HCT116 (cell line): ENCODE measurements at regions not wholly inside any gene's neighbourhood (a gene's known extent, or its start where the extent isn't known, plus 50 kb on each side); places are given as distances from the start of the nearest gene placed in this dataset.

Source experiments
- ATAC-seq: fragments of 200-7000 bp; cut with Tn5 transposase; 2 replicates; pipeline ENCODE4 v1.9.1; 2020; ENCODE audit warnings: mild to moderate bottlenecking, moderate library complexity
- BruUV-seq: library from RNA; stranded (reverse); fragments of 400-500 nt; replicated peaks from 2 replicates; lab custom pipeline; 2021; lab: Mats Ljungman, UMichigan
- CTCF ChIA-PET: fragments of 300-600 bp; sonication (Branson Sonifier 250); formaldehyde crosslinking; loops from one replicate; lab custom pipeline; 2021; ENCODE audit warnings: antibody characterized with exemption; lab: Charles Lee
- POLR2A ChIA-PET: fragments of 300-600, 350-600 bp; sonication (Branson Sonifier 250); formaldehyde crosslinking; loops from one replicate; lab custom pipeline; 2021; ENCODE audit warnings: antibody characterized with exemption; lab: Charles Lee
- RAD21 ChIA-PET, 2 experiments: fragments of 300-600 bp; sonication (Branson Sonifier 250); formaldehyde crosslinking; loops; one replicate each; lab custom pipeline; 2023; ENCODE audit warnings: low total read pairs in 2 of 2; ENCODE audit not compliant: uncharacterized antibody in 2 of 2, unreplicated experiment in 2 of 2, low non-redundant PET in 1 of 2; lab: Charles Lee
- DNase-seq: peaks from one replicate; pipeline ENCODE4 v3.0.0-alpha.2; 2010; ENCODE audit warnings: low read depth, low spot score
- H2AFZ ChIP-seq: fragments of 200-600 bp; shearing (Covaris generic), sonication (generic); 2 replicates; pipeline ENCODE4 v1.6.1; 2017; ENCODE audit warnings: low read depth, mixed run types, mixed read lengths, antibody characterized with exemption, low read length; ENCODE audit not compliant: poor library complexity, severe bottlenecking
- H3K27ac ChIP-seq: 2 replicates; pipeline ENCODE4 v1.5.1; 2012; ENCODE audit warnings: low read depth, low read length
- H3K27me3 ChIP-seq: fragments of 200-600 bp; sonication (generic); 2 replicates; pipeline ENCODE4 v1.6.1; 2016; ENCODE audit warnings: mixed run types, low read length, mixed read lengths; ENCODE audit not compliant: insufficient read depth
- H3K36me3 ChIP-seq, 2 experiments: fragments of 200-500 bp in 1 of 2; fragments of 200-600 bp in 1 of 2; sonication (Bioruptor generic) in 1 of 2; sonication (generic) in 1 of 2; 2 replicates each; pipeline versions ENCODE4 v1.5.1 to v1.6.1; 2014 to 2016; ENCODE audit warnings: low read length in 2 of 2, inconsistent platforms in 1 of 2, mixed read lengths in 1 of 2, mixed run types in 1 of 2; ENCODE audit not compliant: insufficient read depth in 2 of 2, control insufficient read depth in 1 of 2
- H3K4me1 ChIP-seq, 2 experiments: fragments of 200-600 bp in 1 of 2; sonication (generic) in 1 of 2; 2 replicates each; pipeline versions ENCODE4 v1.5.1 to v1.6.1; 2012 to 2017; ENCODE audit warnings: low read length in 2 of 2, inconsistent platforms in 1 of 2, mild to moderate bottlenecking in 1 of 2, mixed read lengths in 1 of 2, mixed run types in 1 of 2, moderate library complexity in 1 of 2; ENCODE audit not compliant: insufficient read depth in 2 of 2, control insufficient read depth in 1 of 2
- H3K4me2 ChIP-seq: fragments of 200-600 bp; sonication (generic); 2 replicates; pipeline ENCODE4 v1.6.1; 2017; ENCODE audit warnings: mixed run types, low read length, mixed read lengths
- H3K4me3 ChIP-seq, 2 experiments: fragments of 200-600 bp in 1 of 2; sonication (generic) in 1 of 2; replicated peaks in 1 of 2; 2 replicates each; pipeline ENCODE4 v1.5.1; 2011 to 2016; ENCODE audit warnings: low read length in 2 of 2, control low read depth in 1 of 2, low read depth in 1 of 2, mild to moderate bottlenecking in 1 of 2, mixed read lengths in 1 of 2, mixed run types in 1 of 2
- H3K79me2 ChIP-seq: fragments of 200-600 bp; sonication (generic); 2 replicates; pipeline ENCODE4 v1.6.1; 2017; ENCODE audit warnings: mild to moderate bottlenecking, mixed run types, low read length, moderate library complexity, mixed read lengths; ENCODE audit not compliant: insufficient read depth
- H3K9ac ChIP-seq: fragments of 200-600 bp; sonication (generic); 2 replicates; pipeline ENCODE4 v1.6.1; 2016; ENCODE audit warnings: low read length, mixed read lengths
- H3K9me2 ChIP-seq: fragments of 200-600 bp; sonication (generic), shearing (Covaris generic); 2 replicates; pipeline ENCODE4 v1.6.1; 2017; ENCODE audit warnings: mixed run types, mild to moderate bottlenecking, moderate library complexity; ENCODE audit not compliant: insufficient read depth
- H3K9me3 ChIP-seq, 2 experiments: fragments of 200-500 bp in 1 of 2; fragments of 200-600 bp in 1 of 2; sonication (Bioruptor generic) in 1 of 2; sonication (generic) in 1 of 2; 2 replicates each; pipeline ENCODE4 v1.6.1; 2014 to 2017; ENCODE audit warnings: low read length in 2 of 2, mixed read lengths in 2 of 2, inconsistent platforms in 1 of 2, low read depth in 1 of 2, mild to moderate bottlenecking in 1 of 2, mixed run types in 1 of 2, moderate library complexity in 1 of 2; ENCODE audit not compliant: control insufficient read depth in 1 of 2, insufficient read depth in 1 of 2
- H4K20me1 ChIP-seq: fragments of 200-600 bp; sonication (generic), shearing (Covaris generic); 2 replicates; pipeline ENCODE4 v1.6.1; 2017; ENCODE audit warnings: mixed run types, mild to moderate bottlenecking, moderate library complexity; ENCODE audit not compliant: insufficient read depth
- CBX3 ChIP-seq: IDR thresholded peaks from 2 replicates; pipeline ENCODE4 v1.6.1; 2012; ENCODE audit warnings: low read depth
- CEBPB ChIP-seq: IDR thresholded peaks from 2 replicates; pipeline ENCODE4 v1.6.1; 2012; ENCODE audit warnings: low read depth
- EGR1 ChIP-seq: IDR thresholded peaks from 2 replicates; pipeline ENCODE4 v1.6.1; 2012; ENCODE audit warnings: low read depth
- ELF1 ChIP-seq: IDR thresholded peaks from 2 replicates; pipeline ENCODE4 v1.6.1; 2012; ENCODE audit warnings: low read depth, borderline replicate concordance
- EZH2phosphoT487 ChIP-seq: fragments of 200-600 bp; IDR thresholded peaks from 2 replicates; pipeline ENCODE4 v1.6.1; 2018; ENCODE audit warnings: antibody characterized with exemption, borderline replicate concordance
- FOSL1 ChIP-seq: IDR thresholded peaks from 2 replicates; pipeline ENCODE4 v1.6.1; 2012; ENCODE audit warnings: low read depth
- JUND ChIP-seq: IDR thresholded peaks from 2 replicates; pipeline ENCODE4 v1.6.1; 2012
- POLR2A ChIP-seq: IDR thresholded peaks from 2 replicates; pipeline ENCODE4 v1.7.0; 2011; ENCODE audit warnings: borderline replicate concordance; ENCODE audit not compliant: insufficient read depth, insufficient read length; ENCODE audit errors: extremely low read depth
- POLR2AphosphoS5 ChIP-seq: IDR thresholded peaks from 2 replicates; pipeline ENCODE4 v1.6.1; 2011; ENCODE audit warnings: mild to moderate bottlenecking, low read depth, low read length, moderate library complexity
- SIN3A ChIP-seq: IDR thresholded peaks from 2 replicates; pipeline ENCODE4 v1.6.1; 2012; ENCODE audit warnings: low read depth
- YY1 ChIP-seq: IDR thresholded peaks from 2 replicates; pipeline ENCODE4 v1.6.1; 2011; ENCODE audit warnings: low read length, low read depth, moderate library complexity, mild to moderate bottlenecking; ENCODE audit not compliant: insufficient replicate concordance; ENCODE audit errors: extremely low read depth
- ZFX ChIP-seq: fragments of 450-650 bp; IDR thresholded peaks from 2 replicates; pipeline ENCODE4 v1.6.1; 2017
- ZNF274 ChIP-seq: fragments of 200-500 bp; sonication (Bioruptor generic); IDR thresholded peaks from 2 replicates; pipeline ENCODE4 v1.6.1; 2014; ENCODE audit warnings: mild to moderate bottlenecking, low read depth, low read length, inconsistent platforms
- intact Hi-C: fragments of 100-400 bp; cut with micrococcal nuclease; formaldehyde crosslinking; loops from 2 replicates; pipeline ENCODE4 v1.10.0; 2022
- TF ChIP-seq, protein P1 (sequence below): IDR thresholded peaks from 2 replicates; pipeline ENCODE4 v1.6.1; 2012; ENCODE audit warnings: low read depth

DNA sequence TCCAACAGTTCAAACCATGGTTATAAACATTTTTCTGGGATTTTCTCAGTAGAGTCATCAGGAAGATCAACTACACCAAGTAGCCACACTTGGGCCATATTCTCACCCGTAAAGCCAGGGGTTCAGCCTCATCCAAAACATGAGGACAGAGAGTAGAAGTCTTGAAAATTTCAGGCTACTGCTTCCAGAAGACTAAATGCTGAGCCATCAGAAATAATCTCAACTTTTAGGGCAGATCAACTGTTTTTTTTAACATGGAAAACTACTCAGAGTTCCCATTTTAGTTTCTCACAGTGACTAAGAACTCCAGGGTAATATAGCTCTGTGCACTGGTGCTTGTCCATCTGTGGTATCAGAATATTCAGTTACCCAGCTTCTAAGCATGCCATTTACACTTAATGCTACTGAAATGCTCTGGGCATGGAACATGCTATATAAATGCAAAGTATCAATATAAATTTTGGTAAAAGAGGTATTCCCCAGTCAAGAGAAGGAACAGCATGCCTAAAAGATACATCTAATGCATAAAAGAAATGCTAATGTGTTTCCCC, 300.1 kb upstream of the LRRN1 start:
- no peak overlapping the region for H3K4me3 ChIP-seq
- DNase-seq = no peak
- BruUV-seq = no TSS peak
- ATAC-seq = no peak
- H3K4me2 ChIP-seq = no peak overlapping the region
- H3K79me2 ChIP-seq = no peaks in the 10 kb centered on the region
- intact Hi-C loops = no loop called here
- ChIA-PET RAD21 (no interaction called here), POLR2A (no interaction called here), CTCF (no interaction called here)
- H3K9ac ChIP-seq = no peak overlapping the region
- no peaks in the 10 kb centered on the region for H3K9me2 ChIP-seq
- H3K36me3 ChIP-seq = no peaks in the 10 kb centered on the region
- H3K27me3 ChIP-seq = no peaks in the 10 kb centered on the region
- TF ChIP-seq CEBPB = no peak
- TF ChIP-seq ZNF274 = no peak
- no peak for TF ChIP-seq ZFX
- TF ChIP-seq ELF1 = no peak
- no peak for TF ChIP-seq EGR1
- no peak for TF ChIP-seq EZH2phosphoT487
- no peak for TF ChIP-seq YY1
- no peak for TF ChIP-seq CBX3
- no peak for TF ChIP-seq FOSL1
- no peak for TF ChIP-seq JUND
- TF ChIP-seq SIN3A = no peak
- TF ChIP-seq, protein P1, sequence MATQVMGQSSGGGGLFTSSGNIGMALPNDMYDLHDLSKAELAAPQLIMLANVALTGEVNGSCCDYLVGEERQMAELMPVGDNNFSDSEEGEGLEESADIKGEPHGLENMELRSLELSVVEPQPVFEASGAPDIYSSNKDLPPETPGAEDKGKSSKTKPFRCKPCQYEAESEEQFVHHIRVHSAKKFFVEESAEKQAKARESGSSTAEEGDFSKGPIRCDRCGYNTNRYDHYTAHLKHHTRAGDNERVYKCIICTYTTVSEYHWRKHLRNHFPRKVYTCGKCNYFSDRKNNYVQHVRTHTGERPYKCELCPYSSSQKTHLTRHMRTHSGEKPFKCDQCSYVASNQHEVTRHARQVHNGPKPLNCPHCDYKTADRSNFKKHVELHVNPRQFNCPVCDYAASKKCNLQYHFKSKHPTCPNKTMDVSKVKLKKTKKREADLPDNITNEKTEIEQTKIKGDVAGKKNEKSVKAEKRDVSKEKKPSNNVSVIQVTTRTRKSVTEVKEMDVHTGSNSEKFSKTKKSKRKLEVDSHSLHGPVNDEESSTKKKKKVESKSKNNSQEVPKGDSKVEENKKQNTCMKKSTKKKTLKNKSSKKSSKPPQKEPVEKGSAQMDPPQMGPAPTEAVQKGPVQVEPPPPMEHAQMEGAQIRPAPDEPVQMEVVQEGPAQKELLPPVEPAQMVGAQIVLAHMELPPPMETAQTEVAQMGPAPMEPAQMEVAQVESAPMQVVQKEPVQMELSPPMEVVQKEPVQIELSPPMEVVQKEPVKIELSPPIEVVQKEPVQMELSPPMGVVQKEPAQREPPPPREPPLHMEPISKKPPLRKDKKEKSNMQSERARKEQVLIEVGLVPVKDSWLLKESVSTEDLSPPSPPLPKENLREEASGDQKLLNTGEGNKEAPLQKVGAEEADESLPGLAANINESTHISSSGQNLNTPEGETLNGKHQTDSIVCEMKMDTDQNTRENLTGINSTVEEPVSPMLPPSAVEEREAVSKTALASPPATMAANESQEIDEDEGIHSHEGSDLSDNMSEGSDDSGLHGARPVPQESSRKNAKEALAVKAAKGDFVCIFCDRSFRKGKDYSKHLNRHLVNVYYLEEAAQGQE = no peak
- no peak for TF ChIP-seq POLR2A
- TF ChIP-seq POLR2AphosphoS5 = no peak
- H3K27ac ChIP-seq = no peak overlapping the region
- H3K9me3 ChIP-seq = peaks cover 0 to 15% of the 10 kb centered on the region in 2 experiments; a peak in 2 of 4 replicates
- no peaks in the 10 kb centered on the region for H3K4me1 ChIP-seq
- H4K20me1 ChIP-seq = no peaks in the 10 kb centered on the region; the same call in 1 of the 2 replicates
- H2AFZ ChIP-seq = no peak overlapping the region
